ENCODE measurements at regions not wholly inside any gene's neighbourhood (a gene's known extent, or its start where the extent isn't known, plus 50 kb on each side); places are given as distances from the start of the nearest gene placed in this dataset.

GRCh38 chr4:186013419-186014186, 55.4 kb upstream of the TLR3 start:
- TF ChIP-seq EZH2phosphoT487 (IDR thresholded peaks at IDR 0.05; ENCODE audit: insufficient read depth, low read depth) (no peak), EZH2 (IDR thresholded peaks at IDR 0.05; ENCODE audit: insufficient read depth, poor library complexity, severe bottlenecking) (no peak)

Data from GM23248 (cell line).